ENCODE measurements at regions not wholly inside any gene's neighbourhood (a gene's known extent, or its start where the extent isn't known, plus 50 kb on each side); places are given as distances from the start of the nearest gene placed in this dataset.

GRCh38 chr17:72199256-72199655 is 78.4 kb downstream of the SOX9 start:
- Histone ChIP-seq H3K27ac (no peak overlapping the region), H3K9me3 (no peaks in the 10 kb centered on the region), H3K27me3 (ENCODE audit: low read depth) (no peaks in the 10 kb centered on the region), H3K36me3 (no peaks in the 10 kb centered on the region), H3K4me1 (no peaks in the 10 kb centered on the region), H3K4me3 (no peak overlapping the region)
- intact Hi-C loops (cut with DNase I), result no loop called here
- ATAC-seq (no peak), DNase-seq (no peak)
- TF ChIP-seq CTCF (IDR thresholded peaks at IDR 0.05), result no peak

- DNase-seq (no peak), ATAC-seq (no peak)
- Histone ChIP-seq H3K27ac (no peak overlapping the region), H3K9me3 (no peaks in the 10 kb centered on the region), H3K4me3 (no peak overlapping the region), H3K36me3 (no peaks in the 10 kb centered on the region), H3K4me1 (no peaks in the 10 kb centered on the region), H3K27me3 (ENCODE audit: low read depth) (peaks cover 8% of the 10 kb centered on the region)
- no peak for TF ChIP-seq CTCF (IDR thresholded peaks at IDR 0.05)
- intact Hi-C loops (cut with DNase I), result no loop called here
Observed at GRCh38 chr17:72204742-72205141, 83.9 kb downstream of the SOX9 start.

- Histone ChIP-seq H3K4me3 (no peak overlapping the region), H3K27ac (no peak overlapping the region), H3K4me1 (no peaks in the 10 kb centered on the region), H3K36me3 (no peaks in the 10 kb centered on the region), H3K27me3 (ENCODE audit: low read depth) (peaks cover 8% of the 10 kb centered on the region), H3K9me3 (no peaks in the 10 kb centered on the region)
- intact Hi-C loops (cut with DNase I), result no loop called here
- DNase-seq, result no peak
- TF ChIP-seq CTCF (IDR thresholded peaks at IDR 0.05), result no peak
- ATAC-seq, result no peak
Observed at GRCh38 chr17:72205357-72205756, 84.5 kb downstream of the SOX9 start.

- no peak for ATAC-seq
- Histone ChIP-seq H3K27ac (no peak overlapping the region), H3K4me1 (no peaks in the 10 kb centered on the region), H3K9me3 (no peaks in the 10 kb centered on the region), H3K4me3 (no peak overlapping the region), H3K27me3 (ENCODE audit: low read depth) (peaks cover 8% of the 10 kb centered on the region), H3K36me3 (no peaks in the 10 kb centered on the region)
- TF ChIP-seq CTCF (IDR thresholded peaks at IDR 0.05), result no peak
- DNase-seq, result no peak
- intact Hi-C loops (cut with DNase I), result no loop called here
Observed at GRCh38 chr17:72205822-72206221, 85.0 kb downstream of the SOX9 start.

DNA sequence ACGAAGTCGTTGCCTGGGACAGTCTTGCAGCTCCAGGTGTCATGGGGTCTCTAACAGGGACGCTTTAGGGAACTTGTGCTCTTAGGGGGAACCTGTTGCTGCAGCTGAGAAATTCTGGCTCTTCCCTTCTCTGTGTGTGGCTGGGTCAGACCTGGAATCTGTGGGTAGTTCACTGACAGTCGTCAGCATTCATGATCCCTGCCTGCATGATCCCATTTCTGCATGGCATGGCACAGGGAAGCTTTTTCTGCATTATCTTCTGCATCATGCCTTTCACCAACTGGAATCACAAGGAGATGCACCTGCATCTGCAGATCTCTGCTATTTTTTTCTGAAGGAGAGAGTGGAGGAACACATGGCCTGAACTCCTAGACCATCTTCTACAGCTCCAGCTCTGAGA is 85.6 kb downstream of the SOX9 start:
- no peak for ATAC-seq

More for the DNA sequence above, 85.6 kb downstream of the SOX9 start:
- Histone ChIP-seq H3K9me3 (no peaks in the 10 kb centered on the region), H3K4me1 (no peaks in the 10 kb centered on the region), H3K27me3 (ENCODE audit: low read depth) (peaks cover 8% of the 10 kb centered on the region), H3K36me3 (no peaks in the 10 kb centered on the region), H3K4me3 (no peak overlapping the region), H3K27ac (no peak overlapping the region)
- intact Hi-C loops (cut with DNase I), result no loop called here
- DNase-seq, result no peak
- no peak for TF ChIP-seq CTCF (IDR thresholded peaks at IDR 0.05)
